CD4-positive, alpha-beta T cell treated with Interleukin-12 subunit alpha and Interleukin-12 subunit beta, for 1 hour (primary cell): ENCODE measurements at regions not wholly inside any gene's neighbourhood (a gene's known extent, or its start where the extent isn't known, plus 50 kb on each side); places are given as distances from the start of the nearest gene placed in this dataset.

ENCODE experiments used
- DNase-seq: peaks from one replicate; pipeline ENCODE4 v3.0.0-alpha.2; 2020

DNA sequence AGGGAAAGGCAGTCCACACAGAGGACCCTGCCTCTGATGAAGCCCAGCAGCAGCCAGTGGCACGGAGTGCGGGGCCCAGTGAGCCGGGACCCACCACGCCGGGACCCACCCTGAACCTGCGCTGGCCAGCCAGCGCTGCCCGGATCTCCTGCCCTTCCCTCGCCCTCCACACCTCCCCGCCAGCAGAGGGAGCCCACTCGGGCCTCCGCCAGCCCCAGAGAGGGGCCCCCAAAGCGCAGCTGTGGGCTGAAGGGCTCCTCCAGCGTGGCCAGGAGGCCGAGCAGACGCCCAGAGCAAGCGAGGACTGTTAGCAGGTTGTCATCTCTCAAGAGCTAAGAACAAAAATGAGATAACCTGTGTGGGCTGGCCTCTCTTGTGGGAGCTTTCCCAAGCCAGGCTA, 81.3 kb upstream of the ATP10A start:
- DNase-seq = no peak

DNA sequence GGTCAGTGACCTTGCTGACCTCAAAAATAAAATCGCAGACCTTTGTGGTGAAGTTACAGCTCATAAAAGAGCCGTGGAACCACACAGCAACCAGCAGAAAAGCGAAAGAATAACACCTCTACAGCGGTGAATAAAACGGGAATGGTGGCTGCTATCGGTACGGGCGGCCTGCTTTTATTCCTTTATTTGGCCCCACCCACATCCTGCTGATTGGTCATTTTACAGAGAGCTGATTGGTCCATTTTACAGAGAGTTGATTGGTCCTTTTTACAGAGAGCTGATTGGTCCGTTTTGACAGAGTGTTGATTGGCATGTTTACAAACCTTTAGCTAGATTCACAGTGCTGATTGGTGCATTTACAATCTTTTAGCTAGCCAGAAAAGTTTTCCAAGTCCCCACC, 80.7 kb upstream of the ATP10A start:
- DNase-seq = no peak

DNA sequence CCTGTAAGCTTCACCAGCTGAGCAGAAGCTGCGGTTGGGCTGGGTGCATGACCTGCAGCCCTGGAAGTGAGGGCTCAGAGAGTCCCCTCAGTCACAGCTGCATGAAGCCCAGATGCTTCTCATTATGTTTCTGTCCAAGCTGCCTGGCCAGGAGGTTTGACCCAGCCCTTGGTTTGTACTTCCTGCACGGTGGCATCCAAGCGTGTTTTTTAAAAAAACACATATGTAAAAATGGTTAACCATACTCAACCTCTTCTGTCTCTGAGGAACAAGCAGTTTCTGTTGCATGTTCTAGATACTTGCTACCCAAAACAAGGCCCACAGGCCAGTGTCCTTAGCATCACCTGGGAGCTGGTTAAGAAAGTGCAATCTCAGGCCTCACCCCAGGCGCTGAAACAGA, 76.0 kb upstream of the ATP10A start:
- DNase-seq = no peak

DNA sequence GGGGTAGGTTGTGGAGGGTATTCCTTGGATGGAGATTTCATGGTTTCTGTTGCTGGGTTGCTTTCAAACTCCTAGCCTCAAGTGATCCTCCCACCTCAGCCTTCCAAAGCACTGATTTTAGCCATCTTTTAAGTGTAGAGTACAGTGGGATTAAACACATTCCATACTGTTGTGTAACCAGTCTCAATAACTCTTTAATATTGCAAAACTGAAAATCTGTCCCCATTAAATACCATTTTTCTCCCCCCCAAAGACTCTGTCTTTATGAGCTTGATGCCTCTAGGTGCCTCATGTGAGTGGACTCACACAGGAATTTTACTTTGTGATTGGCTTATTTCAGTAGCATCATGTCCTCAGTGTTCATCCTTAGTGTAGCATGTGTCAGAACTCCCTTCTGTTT, 74.7 kb upstream of the ATP10A start:
- DNase-seq = no peak

DNA sequence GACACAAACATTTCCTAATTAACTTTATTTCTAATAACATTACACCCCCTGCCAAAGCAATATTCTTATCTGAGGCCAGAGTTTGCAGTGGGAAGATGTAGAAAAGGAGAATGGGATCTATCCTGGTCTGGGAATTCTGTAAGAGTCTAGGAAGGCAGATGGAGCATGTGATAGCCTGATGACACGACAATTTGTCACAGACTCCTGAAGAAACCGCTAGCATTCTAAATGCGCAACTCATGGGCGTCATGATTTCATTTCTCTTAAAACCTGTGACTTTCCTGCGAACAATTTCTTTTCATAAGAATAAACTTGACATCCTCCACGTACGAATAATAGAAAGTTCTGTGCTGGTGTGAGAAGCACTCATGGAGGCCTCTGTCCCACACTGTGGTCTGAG, 72.9 kb upstream of the ATP10A start:
- DNase-seq = no peak

DNA sequence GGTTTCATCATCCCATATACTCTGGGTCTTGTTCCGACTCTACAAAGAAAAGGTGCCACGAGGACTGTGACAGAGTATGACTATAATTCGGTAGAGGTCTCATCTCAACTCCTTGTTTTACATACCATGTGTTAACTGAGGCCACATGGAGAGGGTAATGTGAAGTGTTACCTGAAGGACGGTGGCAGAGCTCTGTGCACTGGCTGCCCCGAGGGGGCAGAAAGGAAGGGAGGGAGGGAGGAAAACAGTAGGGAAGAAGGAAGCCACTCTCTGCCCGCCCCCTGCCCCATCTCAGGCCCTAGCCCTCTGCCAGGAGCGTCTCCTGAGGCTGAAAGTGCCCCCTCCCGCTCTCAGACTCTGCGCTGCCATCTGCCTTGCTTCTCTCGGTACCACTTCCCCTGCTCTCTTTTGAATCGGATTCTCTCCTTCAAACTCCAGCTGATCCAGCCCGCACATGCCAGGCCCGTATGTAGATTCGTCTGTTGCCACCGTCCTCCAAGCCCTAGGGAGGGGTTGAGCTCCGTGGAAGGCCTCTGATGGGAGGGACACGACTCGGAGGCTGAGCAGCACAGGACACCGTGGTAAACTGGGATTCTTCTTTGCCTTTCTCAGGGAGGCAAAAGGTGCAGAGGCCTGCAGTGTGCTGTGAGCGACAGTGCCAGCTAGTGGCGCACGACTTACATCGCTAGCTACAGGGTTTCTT, 70.5 kb upstream of the ATP10A start:
- DNase-seq = peak; percentile 68

DNA sequence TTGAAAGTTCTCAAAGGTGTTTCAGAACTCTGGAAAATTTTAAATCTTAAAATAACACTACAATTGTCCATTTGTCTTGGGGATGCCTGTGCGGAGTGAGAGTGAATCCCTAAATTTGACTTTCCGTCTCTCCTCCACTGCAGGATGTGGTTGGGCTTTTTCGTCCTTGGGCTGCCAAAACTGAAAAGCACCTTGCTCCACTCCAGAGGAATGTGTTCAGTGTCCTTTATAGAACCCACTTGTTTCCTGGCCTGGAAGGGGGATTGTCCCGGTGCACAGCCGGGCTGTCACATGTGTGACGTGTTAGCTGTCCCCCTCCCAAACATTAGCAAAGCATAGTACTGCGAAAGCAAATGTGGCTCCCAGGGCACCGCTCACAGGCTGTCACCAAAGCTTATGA, 69.6 kb upstream of the ATP10A start:
- no peak for DNase-seq

DNA sequence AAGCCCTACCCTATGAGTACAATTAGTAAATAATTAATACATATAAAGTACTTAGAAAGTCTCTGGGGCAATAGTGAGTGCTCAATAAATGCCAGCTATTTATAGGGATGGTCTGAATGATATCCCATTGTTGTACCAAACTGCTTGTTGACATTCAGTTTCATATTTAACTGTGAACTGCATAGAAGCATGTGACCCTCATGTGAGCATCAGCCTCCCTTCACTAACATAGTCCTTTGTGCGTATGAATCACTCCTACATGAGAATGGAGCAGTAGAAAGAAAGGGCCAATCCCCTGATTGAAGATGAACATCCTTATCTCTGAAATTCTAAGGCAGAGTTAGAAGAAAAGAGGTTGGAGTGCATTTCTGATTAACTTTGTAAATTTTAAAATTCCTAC, 68.7 kb upstream of the ATP10A start:
- no peak for DNase-seq

DNA sequence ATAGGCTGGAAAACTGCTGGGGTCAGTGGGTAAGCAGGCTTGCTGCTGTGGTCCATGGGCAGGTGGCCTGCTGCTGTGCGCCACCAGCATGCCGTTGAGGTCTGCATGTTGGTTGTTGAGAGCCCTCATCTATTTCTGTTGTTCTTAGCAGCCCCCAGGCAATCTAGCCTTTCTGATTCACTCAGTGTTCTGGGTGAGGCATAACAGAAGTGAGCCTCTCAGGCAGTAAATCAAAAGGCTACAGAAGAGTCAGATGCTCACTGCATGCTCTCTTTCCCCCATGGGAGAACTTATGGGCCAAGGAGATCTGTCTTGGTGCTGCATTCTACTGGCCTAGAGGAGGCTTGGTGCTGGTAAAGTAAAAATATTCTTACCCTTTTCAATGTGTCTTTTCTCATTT, 67.8 kb upstream of the ATP10A start:
- DNase-seq = no peak
